Endothelial cell of umbilical vein (primary cell): ENCODE measurements at regions not wholly inside any gene's neighbourhood (a gene's known extent, or its start where the extent isn't known, plus 50 kb on each side); places are given as distances from the start of the nearest gene placed in this dataset.

Experiments used
- CTCF ChIP-seq, 2 donors: IDR thresholded peaks; 1 replicate in 1 of 2; 2 replicates in 1 of 2; pipeline ENCODE4 v1.5.1; 2011; ENCODE audit warnings: low read length in 2 of 2, mild to moderate bottlenecking in 2 of 2, moderate library complexity in 2 of 2, control low read depth in 1 of 2, inconsistent platforms in 1 of 2, low read depth in 1 of 2; ENCODE audit not compliant: insufficient read depth in 1 of 2; ENCODE audit errors: extremely low read depth in 1 of 2
- EZH2 ChIP-seq: IDR thresholded peaks from 2 replicates; pipeline ENCODE4 v1.6.1; 2012; ENCODE audit warnings: borderline replicate concordance, low read depth, mild to moderate bottlenecking, moderate library complexity, low read length, inconsistent platforms; ENCODE audit not compliant: severe bottlenecking
- FOS ChIP-seq: IDR thresholded peaks from 2 replicates; pipeline ENCODE4 v1.6.1; 2011; ENCODE audit warnings: mild to moderate bottlenecking, low read length, moderate library complexity, borderline replicate concordance; ENCODE audit not compliant: insufficient read depth
- GATA2 ChIP-seq: IDR thresholded peaks from 2 replicates; pipeline ENCODE4 v1.7.0; 2011; ENCODE audit warnings: low read depth, mild to moderate bottlenecking, moderate library complexity, mixed read lengths, low read length; ENCODE audit not compliant: insufficient read length, insufficient read depth
- JUN ChIP-seq: IDR thresholded peaks from 2 replicates; pipeline ENCODE4 v1.6.1; 2011; ENCODE audit warnings: borderline replicate concordance, low read depth; ENCODE audit not compliant: insufficient read length, insufficient read depth
- MAX ChIP-seq: IDR thresholded peaks from 2 replicates; pipeline ENCODE4 v1.6.1; 2011; ENCODE audit not compliant: insufficient read depth, insufficient read length
- MYC ChIP-seq: IDR thresholded peaks from one replicate; pipeline ENCODE4 v1.6.1; 2011; ENCODE audit warnings: mild to moderate bottlenecking, low read depth, low read length
- POLR2A ChIP-seq: IDR thresholded peaks from 2 replicates; pipeline ENCODE4 v1.6.1; 2012; ENCODE audit warnings: low read depth, mild to moderate bottlenecking, control low read depth, low read length
- POLR2AphosphoS5 ChIP-seq: IDR thresholded peaks from 2 replicates; pipeline ENCODE4 v1.6.1; 2012; ENCODE audit warnings: low read depth, mild to moderate bottlenecking, control low read depth, low read length, moderate library complexity; ENCODE audit not compliant: insufficient read depth

GRCh38 chr10:29228562-29228961 is 60.3 kb upstream of the LYZL1 start:
- no peak for TF ChIP-seq POLR2AphosphoS5
- no peak for TF ChIP-seq POLR2A
- TF ChIP-seq CTCF (IDR thresholded peaks at IDR 0.05; ENCODE audit: extremely low read depth in 1 of 2, insufficient read depth in 1 of 2, low read depth in 1 of 2, low read length in 2 of 2): no peak
- TF ChIP-seq GATA2: no peak
- no peak for TF ChIP-seq EZH2
- no peak for TF ChIP-seq MYC
- TF ChIP-seq MAX: no peak
- no peak for TF ChIP-seq JUN
- no peak for TF ChIP-seq FOS
